Loucy (cell line): ENCODE measurements at regions not wholly inside any gene's neighbourhood (a gene's known extent, or its start where the extent isn't known, plus 50 kb on each side); places are given as distances from the start of the nearest gene placed in this dataset.

Experiments
- CTCF ChIP-seq: fragments of 200-600 bp; sonication (generic); conservative IDR thresholded peaks from 2 replicates; pipeline ENCODE4 v1.5.1; 2014; ENCODE audit warnings: mild to moderate bottlenecking, antibody characterized with exemption, low read length
- EZH2phosphoT487 ChIP-seq: fragments of 200-600 bp; IDR thresholded peaks from 2 replicates; pipeline ENCODE4 v1.6.1; 2018; ENCODE audit warnings: antibody characterized with exemption, mild to moderate bottlenecking, moderate library complexity, borderline replicate concordance

DNA sequence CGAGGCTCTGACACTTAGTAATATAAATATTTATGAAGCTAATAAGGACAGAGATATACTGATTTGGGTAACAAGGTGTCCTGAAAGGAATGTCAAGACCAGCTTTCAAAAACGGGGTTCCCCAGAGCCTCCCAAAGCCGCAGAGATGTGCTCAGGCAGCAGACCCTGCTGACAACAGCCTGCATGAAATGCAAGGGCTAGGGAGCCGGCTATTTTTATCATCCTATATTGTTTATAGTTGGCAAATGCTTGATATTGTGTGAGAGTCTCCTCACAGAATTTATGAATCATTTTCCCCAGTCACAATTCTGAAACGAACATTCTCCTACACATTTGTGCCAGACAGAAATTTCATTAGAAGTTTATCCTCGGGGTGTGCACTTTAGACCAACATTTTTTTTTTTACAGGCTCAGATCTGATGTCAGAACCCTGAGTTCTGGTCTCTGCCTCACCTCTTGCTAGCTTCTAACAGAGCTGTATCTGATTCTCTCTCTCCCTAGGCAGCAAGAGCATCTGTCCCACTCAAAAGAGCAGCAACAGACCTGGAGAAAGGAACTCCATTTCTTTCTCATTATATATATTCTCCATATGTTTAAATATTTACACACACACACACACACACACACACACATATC is 302.3 kb upstream of the PLD5 start:
- TF ChIP-seq CTCF, result no peak
- no peak for TF ChIP-seq EZH2phosphoT487
